ENCODE measurements at regions not wholly inside any gene's neighbourhood (a gene's known extent, or its start where the extent isn't known, plus 50 kb on each side); places are given as distances from the start of the nearest gene placed in this dataset.

GRCh38 chr11:112744041-112744440 is 217.2 kb upstream of the NCAM1 start:
- TF ChIP-seq EGR1 (IDR thresholded peaks at IDR 0.05; ENCODE audit: low read depth) (no peak), RAD21 (IDR thresholded peaks at IDR 0.05; ENCODE audit: low read depth) (no peak), EZH2 (IDR thresholded peaks at IDR 0.05) (no peak), SRF (IDR thresholded peaks at IDR 0.05; ENCODE audit: low read depth) (no peak), CTCF (IDR thresholded peaks at IDR 0.05 in 2 of 3, conservative IDR thresholded peaks at IDR 0.05 in 1 of 3; ENCODE audit: borderline replicate concordance in 1 of 3, insufficient read depth in 1 of 3, low read depth in 2 of 3, low read length in 2 of 3) (no peak), ZNF274 (IDR thresholded peaks at IDR 0.05; ENCODE audit: low read depth, low read length) (no peak)
- TF ChIP-seq, protein P1, sequence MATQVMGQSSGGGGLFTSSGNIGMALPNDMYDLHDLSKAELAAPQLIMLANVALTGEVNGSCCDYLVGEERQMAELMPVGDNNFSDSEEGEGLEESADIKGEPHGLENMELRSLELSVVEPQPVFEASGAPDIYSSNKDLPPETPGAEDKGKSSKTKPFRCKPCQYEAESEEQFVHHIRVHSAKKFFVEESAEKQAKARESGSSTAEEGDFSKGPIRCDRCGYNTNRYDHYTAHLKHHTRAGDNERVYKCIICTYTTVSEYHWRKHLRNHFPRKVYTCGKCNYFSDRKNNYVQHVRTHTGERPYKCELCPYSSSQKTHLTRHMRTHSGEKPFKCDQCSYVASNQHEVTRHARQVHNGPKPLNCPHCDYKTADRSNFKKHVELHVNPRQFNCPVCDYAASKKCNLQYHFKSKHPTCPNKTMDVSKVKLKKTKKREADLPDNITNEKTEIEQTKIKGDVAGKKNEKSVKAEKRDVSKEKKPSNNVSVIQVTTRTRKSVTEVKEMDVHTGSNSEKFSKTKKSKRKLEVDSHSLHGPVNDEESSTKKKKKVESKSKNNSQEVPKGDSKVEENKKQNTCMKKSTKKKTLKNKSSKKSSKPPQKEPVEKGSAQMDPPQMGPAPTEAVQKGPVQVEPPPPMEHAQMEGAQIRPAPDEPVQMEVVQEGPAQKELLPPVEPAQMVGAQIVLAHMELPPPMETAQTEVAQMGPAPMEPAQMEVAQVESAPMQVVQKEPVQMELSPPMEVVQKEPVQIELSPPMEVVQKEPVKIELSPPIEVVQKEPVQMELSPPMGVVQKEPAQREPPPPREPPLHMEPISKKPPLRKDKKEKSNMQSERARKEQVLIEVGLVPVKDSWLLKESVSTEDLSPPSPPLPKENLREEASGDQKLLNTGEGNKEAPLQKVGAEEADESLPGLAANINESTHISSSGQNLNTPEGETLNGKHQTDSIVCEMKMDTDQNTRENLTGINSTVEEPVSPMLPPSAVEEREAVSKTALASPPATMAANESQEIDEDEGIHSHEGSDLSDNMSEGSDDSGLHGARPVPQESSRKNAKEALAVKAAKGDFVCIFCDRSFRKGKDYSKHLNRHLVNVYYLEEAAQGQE (IDR thresholded peaks at IDR 0.05; ENCODE audit: low read depth) = no peak
- intact Hi-C loops (cut with micrococcal nuclease) = no loop called here
- RAD21 ChIA-PET (ENCODE audit: low non-redundant PET in 1 of 2, low total read pairs in 2 of 2, uncharacterized antibody in 2 of 2, unreplicated experiment in 2 of 2) = no interaction called here

More at GRCh38 chr11:112744041-112744440, 217.2 kb upstream of the NCAM1 start:
- H3K4me3 ChIP-seq (replicated peaks in 1 of 2; ENCODE audit: low read depth in 1 of 2, low read length in 2 of 2) = no peak overlapping the region
- no peaks in the 10 kb centered on the region for H3K9me2 ChIP-seq (ENCODE audit: insufficient read depth)
- no peak overlapping the region for H3K4me2 ChIP-seq (ENCODE audit: low read length)
- ChIA-PET CTCF (no interaction called here), POLR2A (no interaction called here)
- no peak overlapping the region for H3K9ac ChIP-seq (ENCODE audit: low read length)
- peaks cover 73% of the 10 kb centered on the region for H3K27me3 ChIP-seq (ENCODE audit: insufficient read depth, low read length)
- H3K9me3 ChIP-seq (ENCODE audit: control insufficient read depth in 1 of 2, insufficient read depth in 1 of 2, low read depth in 1 of 2, low read length in 2 of 2) = no peaks in the 10 kb centered on the region
- no peak overlapping the region for H2AFZ ChIP-seq (ENCODE audit: low read depth, low read length, poor library complexity, severe bottlenecking)
- H3K27ac ChIP-seq (ENCODE audit: low read depth, low read length) = no peak overlapping the region
- no peak for DNase-seq (ENCODE audit: low read depth, low spot score)
- ATAC-seq = no peak
- no peaks in the 10 kb centered on the region for H3K79me2 ChIP-seq (ENCODE audit: insufficient read depth, low read length)
- H3K4me1 ChIP-seq (ENCODE audit: control insufficient read depth in 1 of 2, insufficient read depth in 2 of 2, low read length in 2 of 2) = no peaks in the 10 kb centered on the region
- no peaks in the 10 kb centered on the region for H4K20me1 ChIP-seq (ENCODE audit: insufficient read depth)
- no peaks in the 10 kb centered on the region for H3K36me3 ChIP-seq (ENCODE audit: control insufficient read depth in 1 of 2, insufficient read depth in 2 of 2, low read length in 2 of 2)
- BruUV-seq (replicated peaks) = no TSS peak

Data from HCT116 (cell line).